Ovary (tissue), 3 donors: ENCODE measurements at regions not wholly inside any gene's neighbourhood (a gene's known extent, or its start where the extent isn't known, plus 50 kb on each side); places are given as distances from the start of the nearest gene placed in this dataset.
"Not testable (repeated sequence)": the region's sequence is repeated elsewhere in the genome, so short reads cannot be mapped to it uniquely, and the experiment has no call there.

Source experiments
- CTCF ChIP-seq, 3 donors: fragments of 450-650 bp in 2 of 3; fragments of 200-600 bp in 1 of 3; IDR thresholded peaks; one replicate each; pipeline versions ENCODE4 v1.5.1 to v1.8.0; 2016 to 2022; ENCODE audit warnings: antibody characterized with exemption in 3 of 3, mild to moderate bottlenecking in 1 of 3
- POLR2A ChIP-seq: fragments of 450-650 bp; IDR thresholded peaks from one replicate; pipeline ENCODE4 v1.6.1; 2017; ENCODE audit warnings: antibody characterized with exemption, mild to moderate bottlenecking, moderate library complexity
- donor health status: DM: no; HTN: no; CAD: no.

GRCh38 chr5:154588833-154589425 lies 110.9 kb upstream of the HAND1 start:
- not testable (repeated sequence) for TF ChIP-seq CTCF (IDR thresholded peaks at IDR 0.05); POLR2A
